NCI-H1417 (cell line): ENCODE measurements at regions not wholly inside any gene's neighbourhood (a gene's known extent, or its start where the extent isn't known, plus 50 kb on each side); places are given as distances from the start of the nearest gene placed in this dataset.
"Not testable (repeated sequence)": the region's sequence is repeated elsewhere in the genome, so short reads cannot be mapped to it uniquely, and the experiment has no call there.

Experiments
- DNase-seq, 3 experiments: peaks; one replicate each; lab custom pipeline; 2025; lab: John Stamatoyannopoulos, UW

DNA sequence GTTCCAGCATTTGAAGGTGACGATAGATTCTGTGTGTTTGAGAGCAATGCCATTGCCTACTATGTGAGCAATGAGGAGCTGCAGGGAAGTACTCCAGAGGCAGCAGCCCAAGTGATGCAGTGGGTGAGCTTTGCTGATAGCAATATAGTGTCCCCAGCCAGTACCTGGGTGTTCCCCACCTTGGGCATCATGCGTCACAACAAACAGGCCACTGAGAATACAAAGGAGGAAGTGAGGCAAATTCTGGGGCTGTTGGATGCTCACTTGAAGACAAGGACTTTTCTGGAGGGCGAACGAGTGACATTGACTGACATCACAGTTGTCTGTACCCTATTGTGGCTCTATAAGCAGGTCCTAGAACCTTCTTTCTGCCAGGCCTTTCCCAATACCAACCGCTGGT lies 142.0 kb downstream of the PLS3 start:
- DNase-seq = no peak

DNA sequence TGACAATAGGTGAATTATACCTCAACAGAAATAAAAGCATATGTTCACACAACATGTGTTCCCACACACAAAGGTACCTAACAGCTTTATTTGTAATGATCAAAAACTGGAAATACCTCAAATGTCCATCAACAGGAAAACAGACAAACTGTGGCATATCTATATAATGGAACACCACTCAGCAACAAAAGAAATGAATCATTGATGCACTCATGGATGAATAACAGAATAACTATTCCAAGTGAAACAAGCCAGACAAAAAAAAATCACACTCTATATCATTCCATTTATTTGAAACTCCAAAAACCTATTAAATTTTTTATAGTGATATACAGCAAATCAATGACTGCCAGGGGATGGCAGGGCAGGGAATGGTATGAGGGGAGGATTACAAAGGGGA lies 148.1 kb downstream of the PLS3 start:
- DNase-seq = no peak

DNA sequence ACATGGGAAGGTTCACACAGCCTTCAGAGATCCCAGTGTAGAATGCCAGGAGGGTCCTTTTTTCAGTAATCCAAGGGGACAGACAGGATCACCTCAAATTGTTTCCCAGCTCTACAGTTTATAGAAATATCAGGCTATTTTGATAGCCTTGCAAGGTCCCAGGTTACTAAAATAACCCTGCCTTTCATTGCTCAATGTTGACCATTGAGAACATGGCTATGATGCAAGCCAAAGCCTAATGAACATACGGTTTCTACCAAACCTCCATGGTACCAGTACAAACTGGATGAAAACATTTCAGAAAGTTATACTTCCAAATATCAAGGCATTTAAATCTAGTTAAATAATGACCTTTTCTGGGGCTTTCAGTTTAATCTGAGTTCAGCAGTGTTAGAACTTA lies 151.5 kb downstream of the PLS3 start:
- no peak for DNase-seq

DNA sequence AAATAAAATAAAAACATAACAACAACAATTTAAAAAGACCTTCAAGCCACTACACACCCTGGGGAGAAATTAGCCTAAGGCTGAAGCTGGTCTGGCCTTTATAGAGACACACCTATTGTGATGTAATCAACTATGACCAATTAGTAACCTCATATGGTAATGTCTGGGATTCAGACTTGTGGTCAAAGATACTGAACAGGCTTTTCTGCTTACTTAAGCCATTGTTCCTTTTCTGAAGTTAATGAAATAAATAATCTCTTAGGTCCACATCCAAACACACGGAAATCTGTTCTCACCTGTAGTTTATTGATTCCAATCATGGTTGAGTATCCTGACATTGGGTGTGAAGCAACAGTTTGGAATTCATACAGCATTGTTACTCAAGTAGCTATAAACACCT lies 152.5 kb downstream of the PLS3 start:
- DNase-seq = peak in 1 of 3 experiments; percentile 33

DNA sequence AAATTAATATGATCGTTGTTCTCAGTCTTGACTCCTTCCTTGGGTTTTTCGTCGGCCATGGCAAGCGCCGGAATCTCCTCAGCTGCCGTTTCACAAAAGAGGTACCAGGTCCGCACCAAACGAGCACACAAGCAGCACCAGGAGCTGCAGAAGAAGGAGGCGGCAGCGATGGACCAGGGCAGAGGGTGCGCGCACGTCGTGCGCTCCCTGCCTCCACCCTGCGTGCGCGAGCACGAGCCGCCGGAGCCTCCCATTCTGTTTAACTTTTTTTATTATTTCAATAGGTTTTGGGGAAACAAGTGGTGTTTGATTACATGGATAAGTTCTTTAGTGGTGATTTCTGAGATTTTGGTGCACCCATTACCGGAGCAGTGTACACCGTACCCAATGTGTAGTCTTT lies 158.2 kb downstream of the PLS3 start:
- DNase-seq = no peak

DNA sequence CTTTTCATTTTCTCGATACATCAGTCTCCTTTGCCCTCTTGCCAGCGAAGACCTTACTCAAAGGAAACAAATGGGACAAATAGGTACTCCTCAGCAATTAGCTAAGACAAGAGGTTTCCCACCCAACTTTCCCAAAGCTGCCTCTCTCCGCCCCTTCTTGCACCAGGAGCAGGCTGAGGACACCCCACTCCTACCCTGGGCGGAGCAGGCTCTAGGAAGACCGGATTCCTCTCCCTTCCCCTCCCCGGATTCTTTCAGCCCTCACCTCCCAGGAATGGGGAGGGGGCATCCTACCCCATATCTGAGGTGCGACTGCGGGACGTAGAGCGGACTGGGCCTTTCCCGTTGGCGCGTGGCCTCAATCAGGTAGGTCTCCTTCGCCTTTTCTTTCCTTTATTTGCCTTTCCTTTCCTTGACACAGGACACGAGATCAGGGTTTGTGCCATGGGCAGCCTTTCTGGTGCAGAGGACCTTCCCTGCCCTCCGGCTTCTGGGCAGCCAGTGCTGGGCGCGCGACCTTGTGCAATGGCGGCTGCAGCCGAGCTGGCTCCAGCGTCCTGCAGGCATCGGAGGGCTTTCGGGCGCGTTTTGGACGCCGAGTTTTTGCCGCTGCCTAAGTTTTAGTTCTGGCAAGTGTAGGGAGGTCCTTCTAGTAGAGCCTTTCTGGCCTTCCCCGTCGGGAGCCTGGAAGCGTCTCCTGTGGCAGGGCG lies 161.9 kb downstream of the PLS3 start:
- DNase-seq = not testable (repeated sequence)

DNA sequence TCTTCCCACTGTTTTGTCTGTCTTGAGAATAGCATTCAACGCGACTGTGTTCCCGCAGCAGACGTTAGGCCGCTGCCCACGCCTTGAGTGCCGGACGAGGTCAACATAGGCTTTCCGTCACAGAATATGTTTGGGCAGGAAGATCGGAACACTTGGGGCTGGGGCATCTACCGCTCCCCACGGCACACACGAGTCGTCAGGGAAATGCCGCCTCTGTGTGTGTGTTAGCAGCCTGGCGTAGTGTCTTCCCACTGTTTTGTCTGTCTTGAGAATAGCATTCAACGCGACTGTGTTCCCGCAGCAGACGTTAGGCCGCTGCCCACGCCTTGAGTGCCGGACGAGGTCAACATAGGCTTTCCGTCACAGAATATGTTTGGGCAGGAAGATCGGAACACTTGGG lies 164.4 kb downstream of the PLS3 start:
- not testable (repeated sequence) for DNase-seq

DNA sequence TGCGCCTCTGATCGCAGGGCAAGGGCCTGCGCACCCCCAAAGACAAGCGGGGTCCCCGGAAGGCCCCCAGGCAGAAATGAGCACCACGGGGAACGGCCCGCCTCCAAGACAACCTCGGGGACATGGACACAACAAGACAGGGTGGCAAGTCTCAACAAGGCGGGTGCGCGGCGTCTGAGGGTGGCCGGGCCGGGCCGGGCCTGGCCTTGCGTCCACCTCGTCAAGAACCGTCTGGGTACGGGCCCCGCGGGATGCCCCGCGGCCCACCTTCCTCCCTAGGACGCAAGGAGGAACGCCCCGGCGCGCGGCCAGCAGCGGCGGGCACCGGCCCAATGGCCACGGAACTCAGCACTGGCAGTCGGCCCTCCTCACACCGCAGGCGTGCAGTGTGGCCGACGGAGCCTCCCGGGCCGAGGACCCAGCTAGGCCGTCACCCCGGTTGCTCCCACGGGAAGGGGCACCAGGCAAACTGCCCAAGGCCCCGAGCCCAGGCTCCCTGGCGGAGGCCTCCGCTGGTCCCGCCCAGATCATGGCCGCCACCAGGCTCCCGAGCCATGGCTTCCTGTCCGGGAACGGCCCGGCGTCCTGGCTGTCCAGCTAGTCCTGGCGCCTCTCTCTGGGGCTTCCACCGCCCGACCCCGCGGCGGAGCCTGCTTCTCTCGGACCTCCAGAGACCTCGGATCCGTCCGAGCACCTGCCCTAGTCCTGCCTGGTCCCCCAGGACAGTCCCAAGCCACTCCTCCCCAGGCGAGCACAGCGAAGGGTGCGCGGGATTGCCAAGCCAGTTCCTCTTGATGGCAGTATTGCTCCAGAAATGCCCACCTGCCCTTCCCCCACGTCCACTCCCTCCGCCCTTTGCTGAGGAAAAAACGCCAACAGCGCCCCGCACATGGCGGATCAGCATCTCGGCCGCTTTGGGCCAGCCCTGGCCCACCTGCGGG lies 167.1 kb downstream of the PLS3 start:
- DNase-seq = not testable (repeated sequence)

DNA sequence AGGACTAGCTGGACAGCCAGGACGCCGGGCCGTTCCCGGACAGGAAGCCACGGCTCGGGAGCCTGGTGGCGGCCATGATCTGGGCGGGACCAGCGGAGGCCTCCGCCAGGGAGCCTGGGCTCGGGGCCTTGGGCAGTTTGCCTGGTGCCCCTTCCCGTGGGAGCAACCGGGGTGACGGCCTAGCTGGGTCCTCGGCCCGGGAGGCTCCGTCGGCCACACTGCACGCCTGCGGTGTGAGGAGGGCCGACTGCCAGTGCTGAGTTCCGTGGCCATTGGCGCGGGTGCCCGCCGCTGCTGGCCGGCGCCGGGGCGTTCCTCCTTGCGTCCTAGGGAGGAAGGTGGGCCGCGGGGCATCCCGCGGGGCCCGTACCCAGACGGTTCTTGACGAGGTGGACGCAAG lies 171.6 kb downstream of the PLS3 start:
- not testable (repeated sequence) for DNase-seq

DNA sequence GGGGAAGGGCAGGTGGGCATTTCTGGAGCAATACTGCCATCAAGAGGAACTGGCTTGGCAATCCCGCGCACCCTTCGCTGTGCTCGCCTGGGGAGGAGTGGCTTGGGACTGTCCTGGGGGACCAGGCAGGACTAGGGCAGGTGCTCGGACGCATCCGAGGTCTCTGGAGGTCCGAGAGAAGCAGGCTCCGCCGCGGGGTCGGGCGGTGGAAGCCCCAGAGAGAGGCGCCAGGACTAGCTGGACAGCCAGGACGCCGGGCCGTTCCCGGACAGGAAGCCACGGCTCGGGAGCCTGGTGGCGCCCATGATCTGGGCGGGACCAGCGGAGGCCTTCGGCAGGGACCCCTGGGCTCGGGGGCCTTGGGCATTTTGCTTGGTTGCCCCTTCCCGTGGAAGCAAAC lies 174.3 kb downstream of the PLS3 start:
- DNase-seq = not testable (repeated sequence)
